Left ventricle myocardium inferior (tissue), 1 donor: ENCODE measurements at regions not wholly inside any gene's neighbourhood (a gene's known extent, or its start where the extent isn't known, plus 50 kb on each side); places are given as distances from the start of the nearest gene placed in this dataset.

Source experiments
- DNase-seq: peaks from one replicate; pipeline ENCODE4 v3.0.0-alpha.2; 2020
- H3K27ac ChIP-seq: fragments of 200-600 bp; replicated peaks from 2 replicates; pipeline ENCODE4 v1.8.0; 2021
- H3K27me3 ChIP-seq: fragments of 200-600 bp; 2 replicates; pipeline ENCODE4 v1.8.0; 2021; ENCODE audit warnings: low read depth
- H3K36me3 ChIP-seq: fragments of 200-600 bp; 2 replicates; pipeline ENCODE4 v1.8.0; 2021
- H3K4me1 ChIP-seq: fragments of 200-600 bp; 2 replicates; pipeline ENCODE4 v1.8.0; 2021
- H3K4me3 ChIP-seq: fragments of 200-600 bp; 2 replicates; pipeline ENCODE4 v1.8.0; 2021; ENCODE audit warnings: mild to moderate bottlenecking, moderate library complexity
- H3K9me3 ChIP-seq: fragments of 200-600 bp; replicated peaks from 2 replicates; pipeline ENCODE4 v1.8.0; 2021
- CTCF ChIP-seq: fragments of 200-600 bp; IDR thresholded peaks from 2 replicates; pipeline ENCODE4 v1.8.0; 2021; ENCODE audit warnings: antibody characterized with exemption, mild to moderate bottlenecking, borderline replicate concordance
- intact Hi-C: fragments of 100-400 bp; cut with micrococcal nuclease; formaldehyde crosslinking; loops from one replicate; pipeline ENCODE4 v1.11.0; 2022
- donor health status: DM: no; HTN: yes; CAD: no; lungs with severe emphysema.

GRCh38 chr1:232177438-232177837 lies 452.5 kb downstream of the SIPA1L2 start:
- intact Hi-C loops: no loop called here
- DNase-seq: no peak
- no peaks in the 10 kb centered on the region for H3K9me3 ChIP-seq
- H3K27me3 ChIP-seq: peaks cover 7% of the 10 kb centered on the region
- peaks cover 9% of the 10 kb centered on the region for H3K4me1 ChIP-seq
- no peak overlapping the region for H3K27ac ChIP-seq
- H3K36me3 ChIP-seq: no peaks in the 10 kb centered on the region
- H3K4me3 ChIP-seq: no peak overlapping the region
- no peak for TF ChIP-seq CTCF

GRCh38 chr1:232176222-232176621 lies 453.7 kb downstream of the SIPA1L2 start:
- DNase-seq: no peak
- Histone ChIP-seq H3K4me3 (no peak overlapping the region), H3K4me1 (peaks cover 9% of the 10 kb centered on the region), H3K27ac (no peak overlapping the region), H3K27me3 (peaks cover 7% of the 10 kb centered on the region), H3K9me3 (no peaks in the 10 kb centered on the region), H3K36me3 (no peaks in the 10 kb centered on the region)
- no peak for TF ChIP-seq CTCF
- intact Hi-C loops: no loop called here

DNA sequence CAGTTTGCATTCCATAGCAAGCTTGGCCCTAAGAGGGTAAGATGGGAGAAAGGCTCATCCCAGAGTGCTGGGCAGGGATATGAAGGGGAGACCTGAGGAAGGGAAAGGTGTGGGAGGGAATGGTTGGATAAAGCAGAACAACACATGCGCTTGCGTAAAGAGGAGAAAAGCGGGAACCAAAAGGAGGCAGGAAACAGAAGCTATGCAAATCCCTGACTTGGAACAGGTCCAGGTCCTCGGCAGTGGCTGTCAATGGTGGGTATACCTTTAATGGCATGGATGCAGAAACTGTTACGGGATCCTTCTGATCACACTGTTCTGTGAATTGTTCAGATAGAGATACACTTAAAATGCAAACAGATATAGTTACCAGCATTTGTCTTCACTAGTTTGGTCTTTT lies 455.6 kb downstream of the SIPA1L2 start:
- TF ChIP-seq CTCF: no peak
- H3K36me3 ChIP-seq: no peaks in the 10 kb centered on the region
- H3K27me3 ChIP-seq: peaks cover 7% of the 10 kb centered on the region
- H3K27ac ChIP-seq: no peak overlapping the region
- intact Hi-C loops: no loop called here
- H3K4me1 ChIP-seq: no peaks in the 10 kb centered on the region
- no peak overlapping the region for H3K4me3 ChIP-seq
- no peaks in the 10 kb centered on the region for H3K9me3 ChIP-seq
- DNase-seq: no peak

DNA sequence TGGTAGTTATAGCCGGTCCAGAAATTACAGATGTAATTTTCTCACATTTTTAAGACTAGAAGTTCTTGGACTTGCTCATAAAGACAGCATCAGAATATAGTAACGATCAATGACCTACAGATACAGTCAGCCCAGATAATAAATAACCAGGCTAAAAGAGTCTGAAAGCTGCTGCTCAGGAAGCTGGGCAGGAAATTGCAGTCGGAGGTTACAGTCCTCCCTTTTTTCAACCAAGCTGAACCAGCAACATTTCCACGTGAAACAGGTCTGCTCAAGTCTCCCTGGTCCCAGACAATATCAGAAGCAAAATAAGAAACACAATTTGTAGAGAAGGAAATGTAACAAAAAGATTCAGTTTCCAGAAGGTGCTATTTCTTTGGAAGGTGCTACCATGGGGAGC lies 457.4 kb downstream of the SIPA1L2 start:
- no peak for TF ChIP-seq CTCF
- Histone ChIP-seq H3K9me3 (no peaks in the 10 kb centered on the region), H3K27ac (no peak overlapping the region), H3K36me3 (no peaks in the 10 kb centered on the region), H3K4me1 (no peaks in the 10 kb centered on the region), H3K27me3 (peaks cover 7% of the 10 kb centered on the region), H3K4me3 (no peak overlapping the region)
- no peak for DNase-seq
- intact Hi-C loops: no loop called here

- DNase-seq: no peak
- H3K4me3 ChIP-seq: no peak overlapping the region
- H3K27ac ChIP-seq: no peak overlapping the region
- H3K27me3 ChIP-seq: peaks cover 7% of the 10 kb centered on the region
- no peaks in the 10 kb centered on the region for H3K36me3 ChIP-seq
- intact Hi-C loops: no loop called here
- H3K9me3 ChIP-seq: peaks cover 2% of the 10 kb centered on the region
- no peaks in the 10 kb centered on the region for H3K4me1 ChIP-seq
- TF ChIP-seq CTCF: no peak
These were observed 459.0 kb downstream of the SIPA1L2 start for GRCh38 chr1:232170909-232171308.

- no peaks in the 10 kb centered on the region for H3K4me1 ChIP-seq
- peaks cover 2% of the 10 kb centered on the region for H3K27me3 ChIP-seq
- H3K36me3 ChIP-seq: no peaks in the 10 kb centered on the region
- H3K4me3 ChIP-seq: no peak overlapping the region
- H3K9me3 ChIP-seq: peaks cover 13% of the 10 kb centered on the region
- intact Hi-C loops: no loop called here
- H3K27ac ChIP-seq: no peak overlapping the region
- no peak for DNase-seq
- no peak for TF ChIP-seq CTCF
These were observed 460.5 kb downstream of the SIPA1L2 start for GRCh38 chr1:232169436-232169835.
